ENCODE measurements at regions not wholly inside any gene's neighbourhood (a gene's known extent, or its start where the extent isn't known, plus 50 kb on each side); places are given as distances from the start of the nearest gene placed in this dataset.

DNA sequence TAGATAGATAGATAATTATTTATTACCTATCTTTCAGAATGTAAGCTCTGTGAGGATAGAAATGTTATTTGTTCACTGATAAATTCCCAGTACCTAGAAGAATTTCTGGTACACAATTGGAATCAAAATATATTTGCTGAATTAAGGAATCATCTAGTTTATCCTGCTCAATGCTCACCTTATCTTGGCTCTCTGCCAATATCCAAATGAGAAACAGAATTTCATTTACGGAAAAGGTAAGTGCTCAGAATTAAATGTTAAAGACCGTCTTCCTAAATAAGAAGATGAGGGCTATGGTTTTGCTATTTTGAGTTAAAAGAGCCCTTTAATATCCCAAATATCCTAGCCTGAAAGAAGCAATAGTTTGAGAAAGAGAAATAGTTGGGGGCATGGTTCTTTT is 232.1 kb upstream of the PDE4D start:
- DNase-seq: no peak
- Mint-ChIP-seq H3K27ac (ENCODE audit: unreplicated experiment) (no peak overlapping the region), H3K4me1 (ENCODE audit: low read depth, unreplicated experiment) (no peaks in the 10 kb centered on the region), H3K9me3 (ENCODE audit: unreplicated experiment) (no peaks in the 10 kb centered on the region), H3K27me3 (ENCODE audit: insufficient read depth, unreplicated experiment) (peaks cover 15% of the 10 kb centered on the region), H3K4me3 (ENCODE audit: unreplicated experiment) (no peak overlapping the region), H3K36me3 (ENCODE audit: insufficient read depth, unreplicated experiment) (no peaks in the 10 kb centered on the region)
- ChIA-PET POLR2A (no interaction called here), CTCF (no interaction called here)
- Histone ChIP-seq H3K4me3 (ENCODE audit: low read depth, low read length) (no peak overlapping the region), H3K36me3 (ENCODE audit: control insufficient read depth, insufficient read depth, low read length) (no peaks in the 10 kb centered on the region), H3K4me1 (no peaks in the 10 kb centered on the region), H3K27me3 (replicated peaks; ENCODE audit: control insufficient read depth, insufficient read depth, low read length) (no peaks in the 10 kb centered on the region), H3K9me3 (no peaks in the 10 kb centered on the region)
- BruUV-seq (replicated peaks): no TSS peak
- no peak for TF ChIP-seq CTCF (IDR thresholded peaks at IDR 0.05; ENCODE audit: insufficient read depth in 1 of 2, low read depth in 1 of 2, low read length in 1 of 2, severe bottlenecking in 1 of 2, unreplicated experiment in 1 of 2)
- intact Hi-C loops (cut with micrococcal nuclease; ENCODE audit: unreplicated experiment): no loop called here

DNA sequence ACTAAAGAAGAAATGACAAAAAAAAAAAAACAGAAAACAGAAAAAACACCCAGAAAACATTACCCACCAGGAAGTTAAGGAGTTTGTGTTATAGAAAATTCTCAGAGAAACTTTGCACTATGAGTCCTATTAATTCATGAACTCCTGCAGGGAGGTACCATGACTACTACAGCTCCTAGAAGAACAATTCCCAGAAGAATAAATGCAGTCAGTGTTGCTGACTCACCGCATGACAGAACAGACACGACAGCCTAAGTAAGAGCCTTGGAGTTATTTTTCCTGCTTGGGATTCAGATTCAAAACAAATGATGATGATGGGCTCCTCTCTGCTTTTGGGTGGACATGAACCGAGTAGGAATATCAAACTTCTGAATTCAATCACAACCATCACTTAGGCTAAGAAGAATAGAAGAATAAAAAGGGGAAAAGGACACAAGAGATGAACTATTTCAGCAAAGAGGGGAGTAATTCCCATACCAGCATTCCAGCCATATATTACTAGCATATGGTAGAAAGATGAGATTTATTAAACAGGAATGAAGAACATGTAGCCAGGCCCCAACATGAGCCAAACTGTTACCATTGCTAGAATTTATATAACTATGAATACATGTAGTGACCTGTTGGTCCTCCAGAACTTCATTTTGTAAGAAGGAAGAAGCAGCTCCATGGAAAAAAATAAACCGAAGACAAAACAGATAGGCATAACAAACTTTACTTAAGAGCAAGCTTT is 209.6 kb upstream of the PDE4D start:
- no peak for TF ChIP-seq CTCF (IDR thresholded peaks at IDR 0.05; ENCODE audit: insufficient read depth in 1 of 2, low read depth in 1 of 2, low read length in 1 of 2, severe bottlenecking in 1 of 2, unreplicated experiment in 1 of 2)
- H3K36me3 ChIP-seq (ENCODE audit: control insufficient read depth, insufficient read depth, low read length): no peaks in the 10 kb centered on the region
- H3K27me3 ChIP-seq (replicated peaks; ENCODE audit: control insufficient read depth, insufficient read depth, low read length): no peaks in the 10 kb centered on the region
- ChIA-PET CTCF (no interaction called here), POLR2A (no interaction called here)
- Mint-ChIP-seq H3K9me3 (ENCODE audit: unreplicated experiment) (no peaks in the 10 kb centered on the region), H3K27ac (ENCODE audit: unreplicated experiment) (no peak overlapping the region), H3K36me3 (ENCODE audit: insufficient read depth, unreplicated experiment) (no peaks in the 10 kb centered on the region), H3K4me3 (ENCODE audit: unreplicated experiment) (no peak overlapping the region), H3K4me1 (ENCODE audit: low read depth, unreplicated experiment) (no peaks in the 10 kb centered on the region), H3K27me3 (ENCODE audit: insufficient read depth, unreplicated experiment) (peaks cover 3% of the 10 kb centered on the region)
- H3K9me3 ChIP-seq: no peaks in the 10 kb centered on the region; the same call in 1 of the 2 replicates
- no peak overlapping the region for H3K4me3 ChIP-seq (ENCODE audit: low read depth, low read length)
- H3K4me1 ChIP-seq: no peaks in the 10 kb centered on the region
- BruUV-seq (replicated peaks): no TSS peak
- no peak for DNase-seq
- intact Hi-C loops (cut with micrococcal nuclease; ENCODE audit: unreplicated experiment): no loop called here

DNA sequence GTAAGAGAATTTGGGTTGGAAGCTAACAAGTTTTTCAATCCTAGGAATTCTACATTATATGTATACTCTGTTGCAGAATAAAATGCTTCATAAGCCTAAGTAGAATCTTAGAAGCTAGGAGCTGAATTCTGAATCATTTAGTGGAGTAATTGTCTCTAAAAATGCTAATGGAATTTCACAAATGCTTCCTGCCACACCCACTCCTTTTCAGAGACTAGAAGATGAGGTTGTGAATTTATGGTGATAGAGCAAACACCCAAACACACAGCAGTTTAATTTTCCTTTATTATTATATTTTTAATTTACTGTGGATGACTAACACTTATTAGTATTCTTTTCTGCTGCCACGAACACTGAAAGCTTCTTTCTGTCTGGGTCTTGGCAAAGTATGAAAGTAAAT is 208.0 kb upstream of the PDE4D start:
- no TSS peak for BruUV-seq (replicated peaks)
- no peak for DNase-seq

More for the DNA sequence above, 208.0 kb upstream of the PDE4D start:
- intact Hi-C loops (cut with micrococcal nuclease; ENCODE audit: unreplicated experiment): no loop called here
- TF ChIP-seq CTCF (IDR thresholded peaks at IDR 0.05; ENCODE audit: insufficient read depth in 1 of 2, low read depth in 1 of 2, low read length in 1 of 2, severe bottlenecking in 1 of 2, unreplicated experiment in 1 of 2): no peak
- Histone ChIP-seq H3K36me3 (ENCODE audit: control insufficient read depth, insufficient read depth, low read length) (no peaks in the 10 kb centered on the region), H3K4me1 (no peaks in the 10 kb centered on the region), H3K27me3 (replicated peaks; ENCODE audit: control insufficient read depth, insufficient read depth, low read length) (no peaks in the 10 kb centered on the region), H3K4me3 (ENCODE audit: low read depth, low read length) (no peak overlapping the region), H3K9me3 (no peaks in the 10 kb centered on the region; the same call in 1 of the 2 replicates)
- Mint-ChIP-seq H3K4me3 (ENCODE audit: unreplicated experiment) (no peak overlapping the region), H3K27me3 (ENCODE audit: insufficient read depth, unreplicated experiment) (peaks cover 3% of the 10 kb centered on the region), H3K36me3 (ENCODE audit: insufficient read depth, unreplicated experiment) (no peaks in the 10 kb centered on the region), H3K4me1 (ENCODE audit: low read depth, unreplicated experiment) (no peaks in the 10 kb centered on the region), H3K9me3 (ENCODE audit: unreplicated experiment) (no peaks in the 10 kb centered on the region), H3K27ac (ENCODE audit: unreplicated experiment) (no peak overlapping the region)
- CTCF ChIA-PET: no interaction called here
- POLR2A ChIA-PET: no interaction called here
